GM18508 (cell line): ENCODE measurements at regions not wholly inside any gene's neighbourhood (a gene's known extent, or its start where the extent isn't known, plus 50 kb on each side); places are given as distances from the start of the nearest gene placed in this dataset.

ENCODE experiments used
- ATAC-seq: cut with Tn5 transposase; IDR thresholded peaks from one replicate; pipeline ENCODE4 v1.9.1; 2021; ENCODE audit warnings: moderate number of reproducible peaks; ENCODE audit not compliant: insufficient read depth, unreplicated experiment

DNA sequence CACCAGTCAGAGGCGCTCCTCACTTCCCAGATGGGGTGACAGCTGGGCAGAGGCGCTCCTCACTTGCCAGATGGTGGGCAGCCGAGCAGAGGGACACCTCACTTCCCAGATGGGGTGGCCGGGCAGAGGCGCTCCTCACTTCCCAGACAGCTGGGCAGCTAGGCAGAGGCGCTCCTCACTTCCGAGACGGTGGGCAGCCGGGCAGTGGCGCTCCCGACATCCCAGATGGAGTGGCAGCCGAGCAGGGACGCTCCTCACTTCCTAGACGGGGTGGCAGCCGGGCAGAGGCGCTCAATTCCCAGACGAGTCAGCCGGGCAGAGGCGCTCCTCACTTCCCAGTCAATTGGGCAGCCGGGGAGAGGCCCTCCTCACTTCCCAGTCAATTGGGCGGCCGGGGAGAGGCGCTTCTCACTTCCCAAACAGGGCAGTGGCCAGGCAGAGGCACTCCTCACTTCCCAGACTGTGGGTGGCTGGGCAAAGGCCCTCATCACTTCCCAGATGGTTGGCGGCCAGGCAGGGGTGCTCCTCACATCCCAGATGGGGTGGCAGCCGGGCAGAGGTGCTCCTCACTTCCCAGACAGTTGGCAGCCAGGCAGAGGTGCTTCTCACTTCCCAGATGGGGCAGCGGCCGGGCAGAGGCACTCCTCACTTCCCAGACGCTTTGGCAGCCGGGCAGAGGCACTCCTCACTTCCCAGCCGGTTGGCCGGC, 143.8 kb upstream of the ARID2 start:
- ATAC-seq, result no peak

DNA sequence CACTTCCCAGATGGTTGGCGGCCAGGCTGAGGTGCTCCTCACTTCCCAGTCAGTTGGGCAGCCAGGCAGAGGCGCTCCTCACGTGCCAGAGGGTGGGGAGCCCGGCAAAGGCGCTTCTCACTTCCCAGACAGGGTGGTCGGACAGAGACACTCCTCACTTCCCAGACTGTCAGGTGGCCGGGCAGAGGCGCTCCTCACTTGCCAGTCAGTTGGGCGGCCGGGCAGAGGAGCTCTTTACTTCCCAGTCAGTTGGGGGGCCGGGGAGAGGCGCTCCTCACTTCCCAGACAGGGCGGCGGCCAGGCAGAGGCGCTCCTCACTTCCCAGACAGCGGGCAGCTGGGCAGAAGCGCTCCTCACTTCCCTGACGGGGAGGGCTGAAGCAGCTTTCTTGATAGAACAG, 143.0 kb upstream of the ARID2 start:
- ATAC-seq, result no peak

DNA sequence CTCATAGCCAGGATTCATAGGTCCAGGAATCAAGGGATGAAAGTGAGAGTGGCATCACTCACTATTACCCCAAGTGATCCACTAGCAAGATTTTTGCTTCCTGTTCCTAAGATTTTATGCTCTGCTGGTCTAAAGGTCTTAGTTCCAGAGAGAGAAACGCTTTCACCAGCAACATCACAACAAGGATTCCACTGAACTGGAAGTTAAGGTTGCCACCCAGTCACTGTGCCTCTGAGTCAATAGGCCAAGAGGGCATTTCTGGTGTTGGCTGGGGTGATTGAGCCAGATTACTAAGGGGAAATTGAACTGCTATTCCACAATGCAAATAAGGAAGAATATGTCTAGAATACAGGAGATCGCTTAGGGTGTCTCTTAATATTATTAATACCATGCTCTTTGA, 142.5 kb upstream of the ARID2 start:
- no peak for ATAC-seq

DNA sequence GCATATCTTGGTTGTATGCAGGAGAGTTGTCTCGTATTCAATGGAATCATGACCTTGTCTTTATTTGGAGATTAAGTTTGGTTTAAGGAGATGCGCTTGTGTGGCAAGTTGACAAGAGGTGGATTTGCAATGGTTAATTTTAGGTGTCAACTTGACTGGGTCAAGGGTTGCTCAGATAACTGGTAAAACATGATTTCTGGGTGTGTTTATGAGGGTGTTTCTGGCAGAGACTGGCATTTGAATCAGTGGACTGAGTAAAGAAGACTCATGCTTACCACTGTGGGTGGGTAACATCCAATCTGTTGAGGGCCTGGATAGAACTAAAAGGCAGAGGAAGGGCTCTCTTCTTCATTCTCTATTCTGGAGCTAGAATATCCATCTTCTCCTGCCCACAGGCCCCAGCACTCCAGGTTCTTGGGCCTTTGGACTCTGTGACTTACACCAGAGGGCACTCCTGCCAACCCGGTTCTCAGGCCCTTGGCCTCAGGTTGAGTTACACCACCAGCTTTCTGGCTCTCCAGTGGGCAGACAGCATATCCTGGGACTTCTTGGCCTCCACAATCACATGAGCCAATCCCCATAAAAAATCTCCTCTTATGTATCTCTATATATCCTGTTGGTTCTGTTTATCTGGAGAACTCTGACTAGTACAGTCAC, 141.5 kb upstream of the ARID2 start:
- no peak for ATAC-seq

DNA sequence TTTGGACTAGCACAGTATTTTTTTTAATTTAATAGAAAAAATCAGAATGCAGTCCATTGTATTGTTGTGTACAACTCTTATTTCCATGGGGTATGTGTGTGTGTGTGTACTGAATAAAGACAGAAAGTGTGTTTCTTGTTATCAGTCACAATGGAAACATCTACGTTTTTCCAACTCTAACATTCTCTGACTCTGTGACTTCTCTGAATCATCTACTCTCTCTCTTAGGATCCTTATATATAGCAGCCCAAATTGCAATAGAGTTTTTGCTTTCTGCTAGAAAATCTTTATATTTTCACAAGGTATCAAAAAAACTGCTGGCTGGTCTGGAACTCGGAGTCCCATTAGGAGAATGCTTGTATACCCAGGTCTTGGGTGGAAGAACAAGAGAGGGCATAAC, 138.9 kb upstream of the ARID2 start:
- ATAC-seq, result no peak

DNA sequence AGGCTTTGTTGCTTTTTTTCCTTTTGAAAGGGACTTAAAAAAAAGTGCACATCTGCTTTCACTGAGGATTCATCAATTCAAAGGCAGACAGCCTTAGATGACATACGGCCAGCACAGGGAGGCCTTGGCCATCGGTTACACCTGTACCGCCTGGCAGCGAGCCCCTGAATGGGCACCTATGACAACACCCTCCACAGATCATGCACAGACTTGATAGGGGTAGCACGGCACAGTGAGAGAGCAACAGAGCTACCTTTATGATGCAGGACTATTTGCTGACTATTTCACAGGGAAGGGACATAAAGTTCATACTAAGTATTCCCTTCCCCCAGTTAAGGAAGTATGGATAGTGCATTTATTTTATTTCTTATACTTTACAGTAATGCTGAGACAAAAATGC, 137.9 kb upstream of the ARID2 start:
- ATAC-seq, result no peak

DNA sequence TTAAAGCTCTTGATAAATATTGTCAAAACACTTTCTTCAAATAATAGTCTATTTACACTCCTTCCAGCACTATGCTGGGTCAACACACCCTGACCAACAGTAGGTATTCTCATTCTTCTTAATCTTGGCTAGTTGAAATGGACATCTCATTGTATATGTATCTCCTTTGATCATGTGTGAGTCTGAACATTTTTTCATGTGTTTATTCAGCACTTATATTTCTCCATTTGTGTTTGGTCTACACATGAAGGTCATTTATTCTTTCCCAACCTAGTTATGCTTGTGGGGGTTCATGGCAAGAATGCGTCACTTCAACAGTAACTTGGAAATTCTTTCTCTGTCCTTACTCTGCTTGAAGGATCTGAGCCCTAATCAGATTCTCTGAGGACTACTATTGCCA, 133.1 kb upstream of the ARID2 start:
- ATAC-seq, result no peak

DNA sequence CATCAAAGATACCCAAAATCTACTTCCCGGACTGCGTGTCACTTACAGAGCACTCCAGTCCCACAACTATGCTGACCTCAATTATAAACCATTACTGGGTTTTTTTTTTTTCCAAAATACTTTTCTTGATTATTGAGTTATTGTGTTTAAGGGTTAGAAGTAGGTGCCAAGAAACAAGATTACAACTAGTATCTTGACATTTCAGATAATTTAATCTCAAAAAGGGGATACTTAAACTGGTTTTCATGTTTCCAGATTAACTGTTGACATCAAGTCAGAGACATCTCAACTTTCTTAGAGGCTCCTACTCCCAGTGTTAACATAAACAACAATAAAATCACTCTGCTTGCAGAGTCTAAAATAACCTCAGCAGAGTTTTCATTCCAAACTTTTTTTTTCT, 131.2 kb upstream of the ARID2 start:
- ATAC-seq, result no peak

DNA sequence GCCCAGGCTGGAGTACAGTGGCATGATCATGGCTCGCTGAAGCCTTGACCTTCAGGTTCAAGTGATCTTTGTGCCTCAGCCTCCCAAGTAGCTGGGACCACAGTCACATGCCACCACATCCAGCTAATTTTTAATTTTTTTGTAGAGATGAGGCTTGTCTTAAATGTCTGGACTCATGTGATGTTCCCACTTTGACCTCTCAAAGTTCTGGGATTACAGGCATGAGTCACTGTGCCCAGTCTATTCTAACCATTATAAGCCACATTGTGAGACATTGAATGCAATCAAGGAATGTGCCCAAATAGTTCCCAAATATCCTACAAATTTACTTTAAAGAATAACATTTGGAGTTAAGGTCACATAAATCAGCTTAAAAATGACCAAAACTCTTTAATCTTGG, 130.7 kb upstream of the ARID2 start:
- ATAC-seq, result no peak

DNA sequence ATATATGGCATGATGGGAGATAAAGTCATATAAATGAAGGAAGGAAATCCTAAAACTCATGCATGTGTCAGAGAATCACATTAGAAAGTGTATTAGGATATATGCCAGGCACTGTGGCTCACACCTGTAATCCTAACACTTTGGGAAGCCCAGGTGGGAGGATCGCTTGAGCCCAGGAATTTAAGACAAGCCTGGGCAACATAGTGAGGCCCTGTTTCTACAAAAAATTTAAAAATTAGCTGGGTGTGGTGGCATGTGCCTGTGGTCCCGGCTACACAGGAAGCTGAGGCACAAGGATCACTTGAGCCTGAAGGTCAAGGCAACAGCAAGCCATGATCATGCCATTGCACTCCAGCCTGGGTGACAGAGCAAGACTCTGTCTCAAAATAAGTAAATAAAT, 130.3 kb upstream of the ARID2 start:
- no peak for ATAC-seq

DNA sequence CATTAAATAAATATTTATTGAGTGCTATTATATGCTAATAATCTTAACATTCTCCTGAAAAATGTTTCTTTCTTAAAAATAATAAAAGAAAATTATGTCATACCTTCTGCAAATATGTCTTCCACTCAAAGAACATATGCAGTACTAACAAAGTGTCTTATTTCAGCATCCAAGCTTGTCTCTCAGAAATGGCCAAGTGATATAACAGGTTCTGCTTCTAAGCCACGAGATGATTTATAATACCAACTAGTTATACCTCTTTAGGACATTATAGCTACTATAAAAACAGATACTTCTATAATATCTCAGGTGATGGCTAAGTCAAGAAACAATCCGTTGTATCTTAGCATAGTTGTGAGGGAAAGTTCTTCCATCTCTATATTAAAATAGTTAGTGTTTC, 128.1 kb upstream of the ARID2 start:
- no peak for ATAC-seq

DNA sequence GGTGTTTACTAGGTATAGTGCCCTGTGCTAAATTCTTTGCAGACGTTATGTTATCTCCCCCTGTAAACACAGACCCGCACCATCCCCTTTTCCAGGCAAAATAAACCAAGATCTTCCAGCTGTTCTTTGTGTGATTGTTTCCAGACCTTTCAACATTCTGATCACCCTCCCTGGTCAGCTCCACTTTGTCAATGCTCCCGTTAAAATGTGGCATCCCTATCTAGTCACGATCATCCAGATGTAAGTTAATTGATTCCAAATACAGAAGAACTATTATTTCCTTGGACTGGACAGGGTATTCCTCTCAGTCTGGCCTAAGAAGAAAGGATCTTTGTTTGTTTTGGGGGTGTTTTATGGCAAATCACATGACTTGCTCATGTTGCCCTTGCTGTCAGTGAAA, 127.6 kb upstream of the ARID2 start:
- ATAC-seq, result no peak

DNA sequence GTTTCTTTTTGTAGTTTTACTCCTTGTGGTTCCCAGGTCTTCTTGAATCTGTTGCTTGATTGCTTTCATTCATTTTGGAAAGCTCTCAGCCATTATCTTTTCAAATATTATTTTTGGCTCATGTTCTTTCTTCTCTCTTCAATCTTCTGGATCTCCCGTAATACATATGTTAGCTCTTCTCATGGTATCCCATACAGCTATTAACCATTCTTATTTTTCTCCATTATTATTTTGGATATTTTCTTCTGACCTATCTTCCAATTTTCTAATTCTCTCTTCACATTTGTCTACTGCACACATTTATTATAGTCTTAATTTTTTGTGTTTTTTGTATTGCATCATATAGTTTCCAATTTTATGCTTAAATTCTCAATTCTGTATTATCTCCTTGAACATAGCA, 123.9 kb upstream of the ARID2 start:
- ATAC-seq, result no peak

DNA sequence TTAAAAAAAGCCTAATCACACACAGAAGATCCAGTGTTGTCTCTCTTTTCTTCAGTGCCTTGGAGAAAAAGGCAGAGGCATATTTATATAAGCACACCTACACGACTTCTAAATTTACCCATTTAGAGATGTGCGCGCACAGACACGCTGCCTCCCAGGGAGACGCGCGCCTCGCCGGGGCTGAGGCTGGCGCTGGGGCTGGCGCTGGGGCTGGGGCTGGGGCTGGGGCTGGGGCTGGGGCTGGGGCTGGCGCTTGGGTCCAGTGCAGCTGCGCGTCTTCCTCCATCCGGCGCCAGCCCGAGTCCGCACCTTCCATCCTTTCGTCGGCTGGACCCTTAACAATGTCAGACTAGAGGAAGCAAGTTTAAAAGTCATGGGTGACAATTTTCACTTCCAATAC, 118.4 kb upstream of the ARID2 start:
- ATAC-seq, result no peak

DNA sequence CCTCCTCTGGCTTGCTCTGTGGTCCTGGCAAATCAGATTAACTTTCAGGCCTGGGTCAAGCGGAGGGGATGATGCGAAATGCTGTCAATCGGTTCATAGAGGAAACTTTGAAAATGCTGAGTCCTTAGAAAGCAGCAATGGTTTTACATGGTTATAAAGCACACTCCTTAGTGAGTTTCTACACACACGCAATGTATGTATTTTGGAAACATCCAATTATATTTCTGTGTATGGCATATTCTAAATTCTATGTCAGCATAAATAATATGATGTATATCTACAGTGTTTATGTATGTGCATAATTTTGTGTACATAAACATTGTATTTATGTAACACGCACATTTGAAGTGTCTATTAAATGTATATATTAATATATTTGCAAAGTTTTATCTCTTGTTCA, 118.0 kb upstream of the ARID2 start:
- ATAC-seq, result no peak

DNA sequence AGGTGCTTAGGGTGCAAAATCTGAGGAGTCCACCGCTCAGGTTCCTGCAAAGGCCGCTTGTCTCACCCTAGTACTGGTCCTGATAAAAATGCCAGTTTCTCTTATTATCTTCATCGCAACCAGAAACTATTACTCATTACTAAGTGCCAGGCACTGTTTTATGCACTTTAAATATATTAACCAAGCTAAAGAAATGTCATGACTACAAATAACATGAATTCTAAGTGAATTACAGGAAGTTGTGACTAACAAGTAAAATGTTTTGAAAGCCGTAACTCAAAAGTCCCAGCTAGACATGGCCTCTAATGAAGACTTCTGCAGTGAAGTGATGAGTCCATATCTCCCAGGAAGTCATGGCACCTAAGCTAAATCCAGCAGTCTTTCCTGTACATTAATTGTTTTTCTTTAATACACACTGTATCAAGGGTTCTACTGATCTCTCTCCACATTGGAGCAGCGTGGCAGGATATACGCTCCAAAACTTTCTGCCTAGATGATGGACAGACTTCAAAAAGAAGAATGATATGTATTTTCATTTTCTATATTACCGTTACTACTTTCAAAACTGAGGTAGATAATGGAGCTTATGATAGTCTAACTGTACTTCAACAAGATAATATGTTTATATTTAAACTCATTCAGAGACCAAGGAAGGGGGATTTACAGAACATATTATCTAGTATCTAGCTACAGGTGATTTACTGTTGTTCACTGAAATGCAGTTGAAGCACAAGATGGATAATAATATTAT, 117.3 kb upstream of the ARID2 start:
- no peak for ATAC-seq

DNA sequence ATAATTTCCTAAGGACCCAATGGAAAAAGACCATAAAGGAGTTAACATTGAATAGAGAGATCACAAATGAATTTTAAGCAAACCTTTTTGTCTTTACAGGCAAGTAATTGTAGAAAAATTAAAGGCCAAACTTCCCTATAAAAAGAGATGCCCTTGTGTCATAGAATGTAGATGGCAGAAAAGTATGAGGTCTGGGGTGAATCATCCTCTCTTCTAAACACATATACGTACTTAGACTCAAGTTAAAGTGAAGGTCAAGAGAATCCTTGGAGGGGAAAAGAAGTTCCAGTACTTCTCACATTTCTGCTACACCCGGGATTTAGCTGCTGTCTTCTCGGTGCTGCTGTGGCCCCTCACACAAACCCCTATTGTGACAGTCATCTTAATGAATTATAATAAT, 116.2 kb upstream of the ARID2 start:
- ATAC-seq, result no peak

DNA sequence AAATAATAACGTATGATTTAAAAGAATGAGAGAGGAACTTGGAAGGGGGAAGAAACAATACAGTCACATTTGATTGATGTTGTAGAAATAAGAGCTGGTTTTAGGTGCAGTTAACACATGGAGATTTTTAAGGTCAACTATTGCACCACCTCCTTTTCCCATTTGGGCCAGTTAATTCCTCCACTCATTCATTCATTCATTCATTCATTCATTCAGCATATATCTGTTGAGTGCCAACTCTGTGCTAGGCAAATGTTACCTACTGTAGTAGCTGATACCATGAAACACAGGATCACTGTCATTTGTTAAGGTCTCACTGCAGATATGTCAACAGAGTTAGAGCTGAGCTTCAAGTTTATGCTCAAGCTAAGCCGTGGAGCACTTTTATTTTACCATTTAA, 115.7 kb upstream of the ARID2 start:
- no peak for ATAC-seq

DNA sequence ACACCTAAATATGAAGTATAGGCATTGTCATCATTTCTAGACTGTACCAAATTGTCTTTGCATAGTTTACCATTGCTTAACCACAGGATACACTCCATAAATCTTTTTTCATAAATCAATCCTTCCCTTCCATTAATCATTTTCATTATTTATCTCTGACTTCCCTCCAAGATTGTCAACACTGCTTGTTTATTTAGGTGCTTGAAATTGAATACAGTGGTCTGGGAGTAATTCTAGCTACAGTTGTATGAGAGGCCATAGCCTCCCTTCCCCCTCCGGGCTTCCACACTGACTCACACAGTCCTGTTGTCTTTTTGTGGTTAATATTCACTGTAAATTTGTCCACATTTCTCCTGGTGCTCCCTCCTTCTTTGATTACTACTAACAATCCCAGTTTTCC, 114.2 kb upstream of the ARID2 start:
- no peak for ATAC-seq

DNA sequence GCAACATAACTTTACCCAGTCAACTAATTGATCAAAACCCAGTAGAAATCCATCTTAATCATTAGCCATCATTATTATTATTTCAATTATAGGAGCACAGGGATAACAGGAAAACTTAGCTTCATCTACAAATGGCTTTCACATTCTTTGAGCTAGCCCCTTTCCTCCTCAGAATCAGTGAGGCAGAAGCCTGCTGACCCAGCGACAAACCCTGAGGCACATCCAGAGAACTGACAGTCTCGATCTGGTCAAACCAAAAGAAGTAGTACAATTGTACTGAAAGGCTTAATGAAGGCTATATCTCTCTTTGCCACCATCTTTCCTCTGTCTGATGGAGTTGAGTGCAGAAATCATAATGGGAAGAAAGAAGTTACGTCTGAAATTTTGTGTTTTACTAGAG, 109.8 kb upstream of the ARID2 start:
- no peak for ATAC-seq

DNA sequence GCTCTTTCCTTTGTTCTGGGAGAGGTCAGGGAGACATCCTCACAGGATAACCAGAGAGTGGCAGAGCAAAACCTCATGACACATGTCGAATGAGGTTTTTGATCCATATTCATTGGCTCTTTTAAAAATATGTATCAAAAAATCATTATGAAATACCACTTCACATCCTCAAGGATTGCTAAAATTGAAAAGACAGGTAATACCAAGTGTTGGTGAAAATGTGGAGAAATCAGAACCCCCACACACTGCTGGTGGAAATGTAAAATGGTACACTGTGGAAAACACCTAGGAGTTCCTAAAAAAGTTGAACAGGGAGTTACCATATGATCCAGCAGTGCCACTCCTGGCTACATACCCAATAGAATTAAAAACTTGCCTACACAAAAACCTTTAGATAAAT, 107.8 kb upstream of the ARID2 start:
- no peak for ATAC-seq
